HG03025 (cell line): ENCODE measurements at regions not wholly inside any gene's neighbourhood (a gene's known extent, or its start where the extent isn't known, plus 50 kb on each side); places are given as distances from the start of the nearest gene placed in this dataset.
"Not testable (repeated sequence)": the region's sequence is repeated elsewhere in the genome, so short reads cannot be mapped to it uniquely, and the experiment has no call there.

ENCODE experiments used
- ATAC-seq: cut with Tn5 transposase; IDR thresholded peaks from one replicate; pipeline ENCODE4 v1.9.1; 2021; ENCODE audit warnings: mild to moderate bottlenecking, moderate library complexity; ENCODE audit not compliant: unreplicated experiment, low FRiP score

DNA sequence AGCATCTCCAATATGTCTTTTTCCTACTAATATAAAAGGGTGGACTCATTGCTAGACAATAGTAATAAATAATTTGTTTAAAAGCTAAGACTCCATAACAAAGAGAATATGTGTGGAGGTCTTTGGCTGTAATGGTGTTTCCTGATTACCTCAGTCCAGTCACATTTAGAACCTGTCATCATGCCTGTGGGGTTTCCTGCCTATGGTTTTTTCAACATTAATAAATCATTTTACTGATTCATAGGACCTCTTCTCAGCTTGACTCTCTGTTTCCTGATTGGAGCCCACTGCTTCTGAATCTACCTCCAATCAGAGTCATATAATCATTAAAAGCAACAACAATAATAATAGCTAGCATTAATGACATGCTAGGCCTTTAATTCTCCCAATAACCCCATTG is 52.4 kb upstream of the GNAI1 start:
- no peak for ATAC-seq

DNA sequence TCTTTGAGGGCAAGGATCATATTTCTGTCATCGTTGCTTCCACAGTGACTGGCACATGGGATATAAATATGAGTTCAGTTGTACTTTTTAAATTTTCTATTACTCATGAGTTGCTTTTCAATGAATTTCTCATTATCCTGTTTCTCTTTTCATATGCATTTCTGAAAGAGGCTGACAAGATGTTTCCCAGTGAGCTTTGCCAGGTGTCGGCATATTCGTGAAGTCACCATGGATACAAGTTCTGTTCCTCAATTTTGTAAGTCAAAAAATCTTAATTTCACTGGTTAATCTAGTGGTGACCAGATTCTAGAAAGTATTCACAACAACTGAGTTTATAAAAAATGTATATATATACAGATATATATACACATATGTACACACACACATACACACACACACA is 55.7 kb upstream of the GNAI1 start:
- ATAC-seq: no peak

GRCh38 chr7:80078159-80078731 is 56.4 kb upstream of the GNAI1 start:
- no peak for ATAC-seq

- no peak for ATAC-seq
These were observed 64.2 kb upstream of the GNAI1 start for GRCh38 chr7:80070391-80070790.

DNA sequence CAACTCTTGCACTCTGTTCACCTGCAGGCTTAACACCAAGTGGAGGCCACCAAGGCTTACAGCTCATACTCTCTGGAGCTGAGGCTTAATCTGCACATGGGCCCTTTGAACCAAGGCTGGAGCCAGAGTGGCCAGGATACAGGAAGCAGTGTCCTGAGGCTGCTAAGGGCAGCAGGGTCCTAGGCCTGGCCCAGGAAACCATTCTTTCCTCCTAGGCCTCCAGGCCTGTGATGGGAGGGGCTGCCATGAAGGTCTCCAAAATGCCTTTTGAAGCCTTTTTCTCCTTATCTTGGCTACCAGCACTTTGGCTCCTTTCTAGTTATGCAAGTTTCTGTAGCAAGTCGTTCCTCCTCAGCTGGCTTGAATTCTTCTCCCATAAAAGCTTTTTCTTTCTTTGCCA is 68.0 kb upstream of the GNAI1 start:
- no peak for ATAC-seq

DNA sequence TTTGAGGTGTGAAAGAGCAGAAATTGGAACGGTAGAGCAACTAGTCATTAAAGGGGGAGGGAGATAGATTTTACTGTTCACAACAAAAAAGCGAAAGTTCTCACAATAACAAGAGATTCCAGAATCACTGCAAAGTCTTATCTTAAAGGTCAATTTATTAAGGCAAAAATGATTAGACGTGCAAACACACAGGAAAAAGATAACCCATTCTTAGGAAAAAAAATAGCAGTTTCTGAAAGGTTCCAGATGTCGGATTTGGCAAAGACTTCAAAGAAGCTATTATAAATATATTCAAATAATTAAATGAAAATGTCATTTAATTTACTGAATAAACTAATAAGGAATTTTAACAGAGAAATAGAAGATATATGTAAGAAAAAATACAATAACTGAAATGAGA is 70.8 kb upstream of the GNAI1 start:
- no peak for ATAC-seq

DNA sequence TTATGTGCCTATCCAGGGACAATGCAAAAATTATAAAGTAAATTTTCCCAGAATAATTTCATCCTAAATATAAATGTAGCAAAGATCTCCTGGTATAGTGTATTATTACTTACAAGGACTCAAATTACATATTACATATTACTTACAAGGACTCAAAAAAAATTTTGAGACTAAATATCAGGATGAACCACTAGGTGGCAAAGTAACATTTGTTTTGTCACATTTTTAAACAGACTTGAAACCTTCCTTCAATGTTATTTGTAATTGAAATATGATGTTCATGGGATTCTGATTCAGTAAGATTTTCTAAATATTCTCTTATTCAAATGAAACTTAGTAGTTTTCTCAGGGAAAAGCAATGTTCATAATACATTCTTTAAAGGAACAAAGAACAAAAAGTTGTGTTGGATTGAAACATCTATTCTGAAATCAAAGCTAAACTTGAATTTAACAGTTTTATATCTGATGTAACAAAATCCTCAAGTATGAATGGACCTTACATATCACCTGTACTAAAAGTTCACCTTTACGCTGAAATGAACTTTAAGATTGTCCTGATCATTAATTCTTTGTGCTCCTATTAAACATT is 74.3 kb upstream of the GNAI1 start:
- no peak for ATAC-seq

GRCh38 chr7:80057488-80057887 is 77.1 kb upstream of the GNAI1 start:
- ATAC-seq: no peak

DNA sequence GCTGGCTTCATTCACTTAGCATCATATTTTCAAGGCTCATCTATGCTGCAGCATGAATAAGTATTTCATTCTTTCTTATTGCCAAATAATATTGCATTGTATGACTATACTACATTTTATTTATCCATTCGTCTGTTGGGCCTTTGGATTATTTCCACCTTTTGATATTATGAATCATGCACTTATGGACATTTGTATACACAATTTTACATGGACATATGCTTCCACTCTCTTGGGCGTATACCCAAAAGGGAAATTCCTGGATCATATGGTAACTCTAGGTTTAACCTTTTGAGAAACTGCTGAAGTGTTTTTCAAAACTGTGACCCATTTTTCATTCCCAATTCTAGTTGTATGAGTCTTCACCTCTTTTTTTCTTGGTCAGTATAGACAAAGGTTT is 80.3 kb upstream of the GNAI1 start:
- ATAC-seq: no peak

DNA sequence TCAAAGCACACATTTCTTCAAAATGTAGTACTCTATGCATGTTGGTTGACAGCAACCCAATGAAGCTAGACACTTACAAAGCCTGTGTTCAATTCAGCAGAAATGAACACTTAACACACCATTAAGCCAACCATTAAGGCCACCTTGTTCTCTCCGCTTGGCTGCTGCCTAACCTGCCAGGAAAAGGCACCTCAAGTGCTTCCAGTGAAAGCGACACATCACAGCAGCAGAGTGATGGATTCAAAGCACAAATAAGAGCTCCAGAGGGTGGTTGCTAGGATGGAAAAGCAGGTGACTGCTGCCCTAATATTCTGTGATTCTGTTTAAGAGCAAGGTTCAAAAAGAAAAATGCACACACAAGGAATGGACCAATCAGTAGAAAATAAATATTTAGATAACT is 81.5 kb upstream of the GNAI1 start:
- no peak for ATAC-seq

GRCh38 chr7:80047856-80048459 is 86.7 kb upstream of the GNAI1 start:
- no peak for ATAC-seq

GRCh38 chr7:80047032-80047431 is 87.6 kb upstream of the GNAI1 start:
- no peak for ATAC-seq

DNA sequence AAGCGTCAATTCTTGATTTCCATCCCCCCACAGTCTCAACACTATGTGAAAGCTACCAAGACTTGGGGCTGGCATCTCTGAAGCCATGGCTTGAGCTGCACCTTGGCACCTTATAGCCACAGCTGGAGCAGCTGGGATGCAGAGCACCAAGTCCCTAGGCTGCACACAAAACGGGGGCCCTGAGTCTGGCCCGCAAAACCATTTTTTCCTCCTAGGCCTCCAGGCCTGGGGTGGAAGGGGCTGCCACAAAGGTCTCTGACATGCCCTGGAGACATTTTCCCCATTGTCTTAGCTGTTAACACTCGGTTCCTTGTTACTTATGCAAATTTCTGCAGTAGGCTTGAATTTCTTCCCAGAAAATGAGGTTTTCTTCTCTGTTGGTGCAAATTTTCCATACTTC is 89.8 kb upstream of the GNAI1 start:
- no peak for ATAC-seq

- ATAC-seq: no peak
These were observed 93.9 kb upstream of the GNAI1 start for GRCh38 chr7:80040752-80041151.

GRCh38 chr7:80040335-80040734 is 94.3 kb upstream of the GNAI1 start:
- no peak for ATAC-seq

DNA sequence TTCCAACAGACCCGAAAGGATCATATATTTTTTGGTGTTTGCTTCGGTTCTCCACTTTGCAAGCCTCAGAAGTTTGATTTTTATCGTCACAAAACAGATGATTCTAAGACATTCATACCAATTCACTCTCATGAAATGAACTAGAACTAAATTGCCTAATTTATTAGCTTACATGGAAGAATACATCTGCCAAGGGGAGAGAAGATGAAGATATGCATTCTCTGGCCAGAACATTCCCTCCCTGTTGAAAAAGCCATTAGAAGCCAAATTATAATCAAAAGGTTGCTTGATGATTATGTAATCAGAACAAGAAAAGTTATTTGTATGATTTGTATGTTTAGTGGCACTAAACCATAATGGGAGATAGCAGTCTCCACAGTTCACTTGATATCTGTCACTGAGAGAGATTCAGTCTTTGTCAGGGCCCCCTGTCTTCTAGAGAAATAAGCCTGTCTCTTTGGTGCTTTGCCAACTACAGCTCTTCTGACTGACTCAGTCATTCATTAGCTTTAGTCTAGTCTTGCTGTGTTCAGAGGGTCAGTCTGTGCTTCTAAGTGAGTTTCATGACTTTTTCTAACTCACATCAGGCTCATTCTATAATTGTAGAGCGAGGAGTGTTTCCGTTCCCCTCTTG is 95.3 kb upstream of the GNAI1 start:
- ATAC-seq: no peak

DNA sequence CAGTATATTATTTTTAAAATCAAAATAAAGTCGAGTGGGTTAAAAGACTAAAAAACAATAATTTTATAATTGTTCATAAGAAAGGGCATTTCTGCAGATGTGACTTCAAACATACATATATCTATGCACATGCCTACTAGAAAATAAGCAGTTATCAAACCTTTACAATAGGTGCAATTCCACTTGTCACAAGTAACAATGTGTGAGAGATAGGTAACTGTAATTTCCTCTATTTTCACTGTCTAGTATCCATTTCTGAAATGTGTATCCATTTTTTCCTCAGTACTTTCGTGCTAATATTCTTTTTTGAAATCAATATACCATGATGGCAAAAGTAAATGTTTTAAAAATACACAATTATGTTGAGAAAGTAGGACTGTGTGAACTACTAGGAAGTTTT is 96.9 kb upstream of the GNAI1 start:
- ATAC-seq: no peak

DNA sequence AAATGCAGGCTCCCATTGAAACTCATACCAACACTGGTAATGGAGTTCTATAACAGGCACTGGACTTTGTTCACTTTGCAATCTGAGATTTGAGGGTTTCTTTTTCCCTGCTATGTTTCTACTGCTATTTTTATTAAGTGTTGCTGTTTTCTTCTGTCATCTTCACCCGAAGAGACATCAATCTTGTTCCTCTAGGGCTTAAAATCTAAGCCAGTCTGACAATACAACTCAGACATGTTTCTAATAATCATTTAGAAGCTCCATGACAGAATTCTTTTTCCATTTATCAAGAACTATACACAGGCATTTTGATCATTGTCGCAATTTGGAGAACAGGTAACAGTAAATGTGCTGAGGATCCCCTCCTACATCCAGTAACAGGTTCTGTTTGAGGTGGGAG is 98.5 kb upstream of the GNAI1 start:
- ATAC-seq: no peak

GRCh38 chr7:80028717-80029116 is 105.9 kb upstream of the GNAI1 start:
- no peak for ATAC-seq

DNA sequence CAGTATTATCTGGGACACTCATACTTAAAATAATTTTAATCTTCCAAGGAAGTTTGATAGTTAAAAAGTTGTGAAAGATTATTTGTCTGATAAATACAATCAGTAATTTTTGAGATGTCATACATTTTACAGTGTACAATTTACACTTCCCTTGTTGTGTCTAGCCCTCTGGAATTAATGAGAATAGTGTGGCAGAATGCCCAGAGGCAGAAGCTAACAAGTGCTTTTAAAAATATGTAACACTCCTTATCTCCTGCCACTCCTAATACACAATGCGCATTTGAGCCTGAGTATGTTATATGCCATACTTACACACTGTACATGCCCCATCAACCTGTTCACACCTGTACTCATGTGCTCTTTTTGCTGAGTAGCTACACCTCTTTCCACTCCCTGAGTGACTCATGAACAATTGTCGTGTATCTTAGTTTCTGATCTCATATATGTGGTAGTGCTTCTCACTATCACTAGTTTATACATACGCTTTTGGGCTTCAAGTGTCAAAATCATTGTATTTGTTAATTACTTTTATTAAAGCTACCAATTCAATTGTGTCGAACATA is 106.9 kb upstream of the GNAI1 start:
- no peak for ATAC-seq

DNA sequence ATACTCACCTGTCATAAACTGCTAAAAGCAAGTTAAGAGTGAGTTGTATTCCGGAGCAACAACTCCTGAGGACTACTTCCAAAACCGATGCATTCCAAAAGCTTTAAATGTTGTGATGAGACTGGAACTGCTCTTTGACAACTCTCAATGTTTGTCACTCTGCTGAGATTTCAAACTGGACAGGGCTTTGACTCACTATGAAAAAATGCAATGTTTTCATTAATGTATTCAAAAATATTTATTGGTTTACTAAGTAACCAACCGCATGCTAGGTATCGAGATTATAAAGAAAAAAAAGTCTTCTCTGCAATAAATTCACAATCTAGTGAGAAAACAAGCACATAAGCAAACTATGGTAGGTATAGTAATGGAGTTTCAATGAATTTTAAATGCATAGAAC is 107.9 kb upstream of the GNAI1 start:
- ATAC-seq: no peak

- not testable (repeated sequence) for ATAC-seq
These were observed 114.4 kb upstream of the GNAI1 start for GRCh38 chr7:80020277-80020676.
